ENCODE measurements at regions not wholly inside any gene's neighbourhood (a gene's known extent, or its start where the extent isn't known, plus 50 kb on each side); places are given as distances from the start of the nearest gene placed in this dataset.
"Not testable (repeated sequence)": the region's sequence is repeated elsewhere in the genome, so short reads cannot be mapped to it uniquely, and the experiment has no call there.

DNA sequence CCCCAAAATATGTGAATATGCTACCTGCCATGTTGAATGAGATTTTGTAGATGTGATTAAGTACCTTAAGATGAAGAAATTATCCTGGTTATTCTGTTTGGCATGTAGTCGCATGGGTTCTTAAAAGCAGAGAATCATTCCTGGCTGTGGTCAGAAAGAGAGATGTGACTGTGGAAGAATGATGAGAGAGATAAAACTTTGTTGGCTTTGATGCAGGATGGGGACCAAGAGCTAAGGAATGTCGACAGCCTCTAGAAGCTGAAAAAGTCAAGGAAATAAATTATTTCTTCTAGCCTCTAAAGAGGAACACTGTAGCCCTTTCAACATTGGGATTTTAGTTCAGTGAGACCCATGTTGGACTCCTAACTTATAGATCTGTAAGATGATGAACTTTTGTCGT is 584.0 kb downstream of the PRIM2 start:
- TF ChIP-seq, protein P1, sequence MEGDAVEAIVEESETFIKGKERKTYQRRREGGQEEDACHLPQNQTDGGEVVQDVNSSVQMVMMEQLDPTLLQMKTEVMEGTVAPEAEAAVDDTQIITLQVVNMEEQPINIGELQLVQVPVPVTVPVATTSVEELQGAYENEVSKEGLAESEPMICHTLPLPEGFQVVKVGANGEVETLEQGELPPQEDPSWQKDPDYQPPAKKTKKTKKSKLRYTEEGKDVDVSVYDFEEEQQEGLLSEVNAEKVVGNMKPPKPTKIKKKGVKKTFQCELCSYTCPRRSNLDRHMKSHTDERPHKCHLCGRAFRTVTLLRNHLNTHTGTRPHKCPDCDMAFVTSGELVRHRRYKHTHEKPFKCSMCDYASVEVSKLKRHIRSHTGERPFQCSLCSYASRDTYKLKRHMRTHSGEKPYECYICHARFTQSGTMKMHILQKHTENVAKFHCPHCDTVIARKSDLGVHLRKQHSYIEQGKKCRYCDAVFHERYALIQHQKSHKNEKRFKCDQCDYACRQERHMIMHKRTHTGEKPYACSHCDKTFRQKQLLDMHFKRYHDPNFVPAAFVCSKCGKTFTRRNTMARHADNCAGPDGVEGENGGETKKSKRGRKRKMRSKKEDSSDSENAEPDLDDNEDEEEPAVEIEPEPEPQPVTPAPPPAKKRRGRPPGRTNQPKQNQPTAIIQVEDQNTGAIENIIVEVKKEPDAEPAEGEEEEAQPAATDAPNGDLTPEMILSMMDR (IDR thresholded peaks at IDR 0.05), result not testable (repeated sequence)
- TF ChIP-seq POLR2A (IDR thresholded peaks at IDR 0.05), result not testable (repeated sequence)

Measured in heart left ventricle (tissue), 13 donors.